NCI-H82 treated with DMSO at 0.1 percent for 48 hours (cell line): ENCODE measurements at regions not wholly inside any gene's neighbourhood (a gene's known extent, or its start where the extent isn't known, plus 50 kb on each side); places are given as distances from the start of the nearest gene placed in this dataset.
"Not testable (repeated sequence)": the region's sequence is repeated elsewhere in the genome, so short reads cannot be mapped to it uniquely, and the experiment has no call there.

ENCODE experiments used
- DNase-seq: peaks from one replicate; lab custom pipeline; 2025; ENCODE audit not compliant: unreplicated experiment; lab: John Stamatoyannopoulos, UW

DNA sequence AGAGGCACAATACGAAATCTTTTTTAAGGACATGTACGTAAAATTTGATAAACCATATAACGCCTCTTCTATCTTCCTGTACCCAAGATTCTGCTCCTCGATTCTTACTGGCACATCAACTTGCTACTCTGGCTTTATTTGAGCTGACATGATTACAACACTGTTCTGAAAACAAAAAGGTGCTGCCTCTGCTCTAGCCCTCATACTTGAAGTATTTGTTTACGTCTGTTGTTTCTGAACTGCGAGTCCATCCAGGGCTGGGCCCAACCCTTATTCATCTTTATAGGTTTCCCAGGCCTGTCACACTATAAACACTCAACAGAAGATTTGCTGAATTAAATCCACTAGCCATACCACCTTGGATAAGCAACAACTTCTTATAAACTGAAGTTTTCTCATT, 96.2 kb upstream of the SVIL start:
- DNase-seq = no peak

DNA sequence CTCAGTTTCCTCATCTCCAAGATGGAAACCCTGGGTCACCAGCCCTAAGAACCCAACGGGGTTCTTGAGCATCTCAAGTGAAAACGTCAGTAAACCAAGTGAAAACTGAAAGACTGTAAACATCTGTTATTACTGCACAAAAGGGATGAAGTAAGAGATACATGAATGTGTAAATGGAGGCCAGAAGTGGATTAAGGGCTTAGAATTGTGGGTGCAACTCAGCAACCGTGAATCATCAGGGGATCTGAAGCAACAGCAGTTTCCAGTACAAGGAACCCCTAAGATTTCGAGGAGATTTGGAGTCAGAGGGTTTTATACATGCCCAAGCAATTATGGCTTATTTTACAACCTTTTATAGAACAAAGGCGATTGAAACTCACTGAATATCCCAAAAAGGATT, 95.7 kb upstream of the SVIL start:
- no peak for DNase-seq

DNA sequence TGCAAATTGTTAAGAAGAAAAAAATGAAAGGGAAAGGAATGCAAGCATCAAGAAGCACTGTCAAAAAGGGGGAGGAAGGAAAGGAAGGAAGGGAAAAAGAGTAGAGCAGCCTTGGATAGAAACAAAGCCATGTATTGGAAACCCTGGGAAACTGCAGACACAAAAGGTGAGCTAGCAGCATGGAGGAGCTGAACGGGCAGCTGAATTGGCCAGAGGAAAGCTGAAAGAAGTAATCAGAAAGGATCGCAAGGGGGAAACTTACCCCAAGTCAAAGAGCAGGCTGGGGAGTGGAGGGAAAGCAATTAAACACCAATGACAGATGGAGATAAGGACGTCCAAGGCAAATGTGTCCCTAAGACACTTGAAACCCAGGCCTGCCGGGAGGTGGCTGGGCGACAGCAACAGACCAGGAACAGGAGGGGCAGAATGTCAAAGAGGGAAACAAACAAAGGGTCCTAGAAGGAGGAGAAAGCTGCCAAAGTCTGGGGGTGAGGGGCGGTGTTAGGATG, 93.8 kb upstream of the SVIL start:
- DNase-seq = peak; percentile 4

DNA sequence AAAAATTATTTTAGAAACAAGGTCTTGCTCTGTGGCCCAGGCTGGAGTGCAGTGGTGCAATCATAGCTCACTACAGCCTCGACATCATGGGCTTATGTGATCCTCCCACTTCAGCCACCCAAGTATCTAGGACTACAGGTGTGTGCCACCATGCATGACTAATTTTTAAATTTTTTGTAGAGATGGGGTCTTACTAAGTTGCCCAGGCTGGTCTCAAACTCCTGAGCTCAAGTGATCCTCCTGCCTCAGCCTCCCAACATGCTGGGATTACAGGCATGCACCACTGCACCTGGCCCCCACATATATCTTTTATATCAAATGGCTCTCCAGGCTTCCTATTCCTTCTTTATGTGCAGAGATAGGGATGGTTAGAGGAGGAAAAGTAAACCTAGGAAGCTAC, 91.2 kb upstream of the SVIL start:
- not testable (repeated sequence) for DNase-seq

DNA sequence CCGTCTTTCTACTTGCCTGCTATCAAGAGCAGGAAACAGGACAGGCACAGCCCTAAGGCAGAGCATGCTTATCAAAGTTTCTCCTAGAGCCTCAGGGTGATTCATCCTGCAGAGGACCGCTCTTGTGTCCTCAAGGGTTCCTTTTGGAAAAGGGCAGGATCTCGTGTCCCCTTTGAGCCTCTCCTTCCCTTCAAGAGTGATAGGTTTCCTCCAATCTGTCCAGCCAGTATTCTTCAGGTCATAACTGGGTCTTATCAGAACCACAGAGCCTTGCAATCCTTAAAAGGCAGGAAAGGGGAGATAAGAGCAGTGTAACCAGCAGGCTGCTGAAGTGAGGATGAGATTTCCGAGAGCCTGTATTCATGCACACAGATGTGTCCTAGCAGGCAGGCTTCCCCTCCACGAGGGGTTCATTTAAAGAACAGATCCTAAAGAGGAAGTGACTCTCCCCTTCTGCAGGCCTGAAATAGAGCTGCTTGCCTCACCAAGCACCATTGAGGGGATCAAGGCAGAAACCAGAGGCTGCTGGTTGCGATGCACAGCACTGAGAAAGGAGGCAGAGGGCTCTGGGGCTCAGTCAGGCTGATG, 90.5 kb upstream of the SVIL start:
- no peak for DNase-seq

DNA sequence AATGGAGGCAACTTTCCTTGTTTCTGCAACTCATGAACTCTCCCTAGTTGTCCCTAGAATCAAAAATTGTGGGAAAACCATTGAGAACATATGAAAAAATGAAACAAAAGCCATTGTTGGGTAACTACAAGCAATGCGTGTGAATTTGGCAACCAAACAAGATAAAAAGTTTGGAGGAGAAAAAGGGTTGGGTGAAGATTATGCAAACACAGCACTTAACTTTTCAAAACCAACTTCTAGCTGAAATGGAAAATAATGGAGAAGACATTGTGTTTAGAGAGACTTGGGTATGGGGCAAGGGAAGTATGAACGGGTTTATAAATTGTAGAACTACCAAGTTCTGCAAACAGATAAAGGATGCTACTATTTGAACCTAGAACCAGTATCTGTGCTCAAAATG, 89.0 kb upstream of the SVIL start:
- DNase-seq = no peak

DNA sequence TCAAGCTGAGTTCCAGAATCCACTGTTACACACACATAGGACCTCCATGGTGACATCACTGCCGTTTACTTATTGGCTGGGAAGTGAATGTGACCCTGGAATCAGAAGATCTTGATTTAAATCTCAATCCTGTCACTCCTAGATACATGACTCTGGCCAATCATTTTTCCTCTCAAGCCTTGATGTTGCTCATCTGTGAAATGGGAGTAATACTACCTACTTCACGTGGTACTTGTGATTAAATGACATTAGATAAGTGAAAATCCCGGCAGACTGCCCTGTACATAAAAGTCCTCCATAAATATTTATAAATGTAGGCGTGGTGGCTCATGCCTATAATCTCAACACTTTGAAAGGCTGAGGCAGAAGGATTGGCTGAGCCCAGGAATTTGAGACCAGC, 88.0 kb upstream of the SVIL start:
- DNase-seq = no peak

DNA sequence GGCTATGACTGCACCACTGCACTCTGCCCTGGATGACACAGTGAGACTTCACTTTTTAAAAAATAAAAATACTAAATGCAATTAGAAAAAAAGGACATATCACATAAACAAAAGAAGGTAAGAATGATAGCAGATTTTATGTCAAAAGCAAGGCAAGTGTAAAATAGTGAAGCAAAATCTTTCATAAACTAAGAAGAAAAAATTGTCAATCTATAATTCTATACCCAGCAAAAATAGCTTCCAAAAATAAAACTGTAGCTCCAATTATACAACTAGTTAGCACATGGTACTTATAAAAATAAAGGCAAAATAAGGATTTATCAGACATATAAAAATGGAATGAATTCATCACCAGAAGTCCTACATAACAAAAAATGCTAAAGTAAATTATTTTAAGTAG, 85.4 kb upstream of the SVIL start:
- no peak for DNase-seq

DNA sequence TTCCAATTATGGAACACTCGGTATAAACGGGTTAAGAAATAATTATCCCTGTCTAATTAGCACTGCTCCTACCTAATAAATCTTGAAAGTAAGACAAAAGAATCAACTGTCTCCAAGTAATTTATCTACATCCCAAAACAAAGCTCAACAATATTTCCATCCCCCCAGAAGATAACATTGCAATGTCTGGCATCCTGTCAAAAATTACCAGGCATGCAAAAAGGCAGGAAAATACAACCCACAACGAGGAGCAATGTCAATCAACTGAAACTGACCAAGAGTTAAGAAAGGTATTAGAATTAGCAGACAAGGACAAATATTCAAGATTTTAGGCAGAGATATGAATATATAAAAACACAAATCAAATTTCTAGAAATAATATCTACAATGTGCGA, 84.5 kb upstream of the SVIL start:
- no peak for DNase-seq

DNA sequence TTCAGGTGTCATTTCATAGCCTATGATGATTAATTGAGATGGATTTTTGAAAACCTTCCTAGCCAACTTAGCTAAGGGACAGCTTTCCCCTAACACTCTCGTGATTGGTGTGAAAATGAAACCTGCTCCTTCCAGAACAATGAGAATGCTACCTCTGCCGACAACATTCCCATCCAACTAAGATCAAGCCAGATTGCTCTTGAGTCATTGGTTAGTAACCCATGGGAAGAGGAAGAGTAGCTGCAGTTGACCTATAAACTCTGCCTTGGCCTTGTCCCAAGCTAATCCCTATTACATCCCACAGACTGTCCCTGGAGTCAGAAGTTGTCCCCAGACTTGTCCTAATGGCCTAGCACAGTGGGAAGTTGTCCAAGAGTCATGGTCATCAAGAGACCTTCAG, 80.5 kb upstream of the SVIL start:
- DNase-seq = no peak

DNA sequence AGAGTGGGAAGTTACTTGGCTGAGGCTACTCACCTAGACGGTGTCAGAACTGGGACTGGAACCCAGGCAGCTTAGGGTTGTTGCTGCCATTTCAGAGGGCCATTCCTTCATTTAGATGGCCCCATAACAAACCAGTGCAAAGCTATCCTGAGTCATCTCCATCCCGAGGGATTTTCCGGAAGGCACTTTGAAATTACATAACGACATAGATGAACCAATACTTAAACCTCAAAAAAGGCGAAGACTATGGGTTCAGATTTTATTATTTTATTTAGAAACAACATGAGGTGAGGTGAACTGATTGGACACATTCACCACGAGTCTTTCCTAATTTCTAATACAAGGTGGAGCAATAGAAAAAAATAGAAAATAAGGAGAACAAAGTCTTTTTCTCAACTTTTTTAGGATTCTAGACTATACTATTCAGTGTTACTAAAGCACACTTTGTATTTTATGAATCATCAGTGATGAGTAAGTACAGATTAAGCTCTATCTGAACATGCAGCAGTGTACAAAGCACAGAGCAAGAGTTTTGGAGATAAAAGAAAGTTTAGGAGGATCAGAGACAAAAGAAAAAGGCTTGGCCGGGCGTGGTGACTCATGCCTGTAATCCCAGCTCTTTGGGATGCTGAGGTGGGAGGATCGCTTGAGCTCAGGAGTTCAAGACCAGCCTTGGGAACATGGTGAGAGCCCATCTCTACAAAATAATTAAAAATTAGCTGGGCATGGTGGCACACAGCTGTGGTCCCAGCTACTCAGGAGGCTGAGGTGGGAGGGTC, 79.5 kb upstream of the SVIL start:
- DNase-seq = no peak

DNA sequence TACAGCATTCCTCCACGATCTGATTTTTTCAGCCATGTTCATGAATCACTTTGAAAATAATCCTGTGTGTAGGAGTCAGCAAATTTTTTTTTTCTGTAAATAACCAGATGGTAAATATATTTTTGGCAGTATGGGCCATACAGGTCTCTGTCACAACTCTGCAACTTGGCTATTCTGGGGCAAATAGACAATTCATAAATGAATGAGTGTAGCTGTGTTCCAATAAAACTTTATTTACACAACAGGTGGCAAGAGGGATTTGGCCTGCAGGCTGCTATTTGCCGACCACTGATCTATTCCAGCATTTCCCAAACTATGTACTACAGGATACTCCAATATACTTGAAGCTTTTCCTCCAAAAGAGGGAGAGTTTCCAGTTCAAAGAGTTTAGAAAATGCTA, 78.7 kb upstream of the SVIL start:
- no peak for DNase-seq

DNA sequence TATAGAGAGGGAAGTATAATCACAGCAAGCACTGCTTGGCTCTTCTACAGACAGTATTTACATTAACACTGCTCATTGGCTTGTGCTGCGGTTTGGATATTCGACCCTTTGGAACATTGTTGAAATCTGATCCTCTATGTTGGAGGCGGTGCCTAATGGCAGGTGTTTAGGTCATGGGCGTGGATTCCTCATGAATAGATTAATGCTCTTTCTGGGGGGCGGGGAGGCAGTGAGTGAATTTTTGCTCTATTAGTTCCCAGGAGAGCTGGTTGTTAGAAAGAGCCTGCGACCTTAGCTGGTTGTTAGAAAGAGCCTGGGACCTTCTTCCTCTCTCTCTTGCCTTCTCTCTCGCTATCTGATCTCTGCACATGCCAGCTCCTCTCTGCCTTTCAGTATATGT, 77.3 kb upstream of the SVIL start:
- no peak for DNase-seq

DNA sequence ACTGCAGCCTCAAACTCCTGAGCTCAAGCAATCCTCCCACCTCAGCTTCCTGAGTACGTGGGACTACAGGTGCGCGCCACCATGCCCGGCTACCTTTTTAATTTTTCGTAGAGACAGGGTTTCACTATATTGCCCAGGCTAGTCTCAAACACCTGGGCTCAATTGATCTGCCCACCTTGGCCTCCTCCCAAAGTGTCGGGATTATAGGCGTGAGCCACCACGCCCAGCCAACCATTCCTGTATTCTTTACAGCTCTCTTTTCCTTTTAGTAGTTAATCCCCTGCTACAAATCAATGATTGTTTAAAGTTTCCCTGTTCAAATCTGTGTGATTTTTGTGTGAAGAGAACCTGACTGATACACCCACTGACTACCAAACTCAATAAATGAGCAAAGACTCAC, 75.4 kb upstream of the SVIL start:
- DNase-seq = no peak

DNA sequence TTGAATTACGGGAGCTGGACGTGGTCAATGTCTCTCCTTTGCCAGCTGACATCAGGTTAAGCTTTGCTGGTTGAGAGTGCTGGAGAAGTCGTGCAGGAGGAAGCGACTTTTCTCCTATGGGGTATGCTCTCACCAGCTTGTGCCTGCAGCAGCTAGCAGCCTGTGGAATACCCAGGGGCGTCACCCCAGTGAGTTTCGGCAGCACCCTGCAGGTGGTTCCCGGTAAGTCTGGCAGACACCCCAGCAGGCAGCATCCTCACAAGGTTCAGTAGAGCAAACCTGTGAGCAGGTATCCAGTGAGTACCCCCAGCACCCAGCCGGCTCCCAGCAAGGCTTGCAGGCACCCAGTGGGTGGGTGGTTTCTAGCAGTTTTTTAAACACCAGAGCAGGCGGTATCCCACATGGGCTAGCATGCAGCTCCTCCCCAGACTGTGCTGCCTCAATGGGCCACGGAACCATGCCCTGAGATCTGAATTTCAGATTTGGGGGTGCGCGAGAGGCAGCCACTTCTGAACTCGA, 74.8 kb upstream of the SVIL start:
- no peak for DNase-seq

DNA sequence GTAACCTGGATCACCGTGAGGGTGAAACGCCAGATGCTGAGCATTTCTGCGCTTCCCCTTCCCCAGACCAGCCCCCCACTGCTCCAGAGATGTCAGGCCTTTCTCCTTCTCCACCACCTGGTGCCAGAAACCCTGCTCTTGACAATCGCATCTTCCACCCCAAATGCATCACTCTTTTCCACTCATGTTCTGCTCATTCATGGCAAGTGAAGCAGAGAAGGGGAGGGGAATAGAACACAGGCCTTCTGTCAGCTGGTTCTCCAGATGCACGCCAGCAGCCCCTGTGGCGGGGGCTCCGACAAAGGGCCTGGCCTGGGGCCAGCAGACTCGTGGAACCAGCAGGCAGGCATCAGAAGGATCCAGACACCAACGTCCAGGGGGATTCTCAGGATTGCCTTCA, 68.5 kb upstream of the SVIL start:
- no peak for DNase-seq

DNA sequence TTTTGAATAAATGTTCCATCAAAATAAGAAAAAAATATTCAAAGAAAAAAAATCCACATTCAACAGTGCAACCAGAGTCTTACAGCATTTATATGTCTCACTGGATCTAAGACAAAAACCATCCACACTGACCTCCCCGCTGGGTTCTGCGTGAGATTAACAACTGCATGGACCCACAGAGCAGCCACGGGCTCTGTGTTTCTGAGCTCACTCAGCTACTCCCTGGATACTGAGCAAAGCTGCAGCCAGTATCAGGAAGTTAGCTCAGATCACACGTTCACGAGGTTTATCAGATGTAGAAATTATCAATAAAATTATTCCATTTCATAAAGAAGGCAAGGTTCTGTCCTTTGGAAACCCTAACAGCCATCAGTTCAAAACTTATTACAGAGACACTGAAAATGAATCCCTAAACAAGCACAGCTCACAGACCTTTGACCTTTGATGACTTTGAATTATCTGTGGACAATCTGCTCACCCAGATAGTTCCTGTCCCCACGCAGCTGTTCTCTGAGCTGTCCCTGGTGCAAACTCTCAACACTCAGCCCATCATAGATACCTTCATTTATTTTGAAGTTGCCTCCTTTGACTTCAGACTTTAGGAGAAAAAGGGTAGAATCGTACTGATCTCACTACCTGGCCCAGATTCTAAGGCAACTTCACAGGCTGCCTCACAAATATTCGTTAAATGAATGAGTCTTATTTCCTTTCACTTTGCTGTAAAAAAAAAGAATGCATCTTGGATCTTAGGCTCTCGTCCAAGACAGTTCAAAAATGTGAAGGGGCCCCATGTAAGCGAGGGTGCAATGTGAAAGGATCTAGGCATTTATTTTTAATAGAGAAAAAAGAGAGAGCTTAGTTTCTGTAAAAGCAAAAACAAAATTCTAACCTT, 67.7 kb upstream of the SVIL start:
- no peak for DNase-seq

DNA sequence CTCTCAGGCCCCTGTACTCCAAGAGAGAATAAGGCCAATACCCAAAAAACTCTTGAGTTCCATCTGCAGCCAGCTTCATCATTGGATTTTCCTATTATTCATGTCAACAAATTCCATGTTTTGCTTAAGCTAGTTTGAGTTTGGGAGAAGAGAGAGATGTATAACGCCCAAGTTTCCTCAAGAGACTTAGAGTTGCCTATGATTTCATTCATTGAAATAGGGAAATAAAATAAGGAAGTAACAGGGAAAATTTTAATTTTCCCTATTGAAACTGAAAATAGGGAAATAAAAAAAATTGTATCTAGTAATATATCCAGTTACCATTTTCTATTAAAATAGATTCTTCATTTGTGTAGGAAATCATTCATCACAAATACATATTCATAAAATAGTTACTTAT, 66.5 kb upstream of the SVIL start:
- DNase-seq = no peak

DNA sequence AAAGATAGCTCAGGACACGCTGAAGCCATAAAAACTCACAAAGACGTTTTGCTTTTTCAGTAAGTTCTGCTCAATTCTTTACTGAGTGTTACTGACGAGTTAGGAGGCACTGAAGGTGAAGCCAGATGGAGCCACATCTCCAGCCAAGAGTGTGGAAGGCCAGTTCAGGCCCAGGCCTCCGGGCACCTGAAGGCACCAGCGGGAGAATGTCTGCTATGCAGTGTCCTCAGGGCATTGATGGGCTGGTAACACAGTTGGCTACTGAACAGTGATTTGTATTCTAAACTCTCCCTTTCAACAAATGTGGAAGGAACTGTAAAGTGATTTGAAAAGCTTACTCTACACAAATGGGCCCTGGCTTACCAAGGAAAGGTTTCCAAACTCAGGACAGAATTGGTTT, 64.8 kb upstream of the SVIL start:
- DNase-seq = no peak

DNA sequence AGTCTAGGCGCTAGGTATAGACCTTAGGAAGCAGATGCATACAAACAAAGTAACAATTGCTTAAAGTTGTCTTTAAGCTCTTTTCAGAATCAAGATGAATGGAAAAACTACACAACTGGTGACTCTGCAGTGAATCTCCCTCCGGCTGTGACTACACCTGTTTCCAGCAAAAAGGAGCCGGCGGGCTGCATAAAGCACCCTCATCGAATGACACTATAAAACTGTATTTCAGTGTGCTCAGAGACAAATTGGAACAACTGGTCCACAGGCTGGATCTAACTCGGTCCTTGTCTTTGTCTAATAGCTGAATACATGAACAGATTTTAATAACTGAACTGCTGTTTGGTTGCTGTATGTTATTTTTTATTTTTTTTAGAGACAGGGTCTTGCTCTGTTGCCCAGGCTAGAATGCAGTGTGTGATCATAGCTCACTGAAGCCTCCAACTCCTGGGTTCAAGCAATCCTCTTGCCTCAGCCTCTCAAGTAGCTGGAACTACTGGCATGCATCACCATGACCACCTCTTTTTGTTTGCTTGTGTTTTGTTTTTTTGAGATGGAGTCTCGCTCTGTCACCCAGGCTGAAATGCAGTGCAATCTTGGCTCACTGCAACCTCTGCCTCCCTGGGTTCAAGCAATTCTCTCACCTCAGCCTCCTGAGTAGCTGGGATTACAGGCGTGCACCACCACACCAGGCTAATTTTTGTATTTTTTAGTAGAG, 64.2 kb upstream of the SVIL start:
- DNase-seq = no peak

DNA sequence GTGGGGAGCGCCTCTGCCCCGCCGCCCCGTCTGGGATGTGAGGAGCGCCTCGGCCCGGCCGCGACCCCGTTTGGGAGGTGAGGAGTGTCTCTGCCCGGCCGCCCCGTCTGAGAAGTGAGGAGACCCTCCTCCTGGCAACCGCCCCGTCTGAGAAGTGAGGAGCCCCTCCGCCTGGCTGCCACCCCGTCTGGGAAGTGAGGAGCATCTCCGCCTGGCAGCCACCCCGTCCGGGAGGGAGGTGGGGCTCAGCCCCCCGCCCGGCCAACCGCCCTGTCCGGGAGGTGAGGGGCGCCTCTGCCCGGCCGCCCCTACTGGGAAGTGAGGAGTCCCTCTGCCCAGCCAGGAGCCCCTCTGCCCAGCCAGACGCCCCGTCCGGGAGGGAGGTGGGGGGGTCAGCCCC, 61.8 kb upstream of the SVIL start:
- DNase-seq = not testable (repeated sequence)
